HG03342 (cell line): ENCODE measurements at regions not wholly inside any gene's neighbourhood (a gene's known extent, or its start where the extent isn't known, plus 50 kb on each side); places are given as distances from the start of the nearest gene placed in this dataset.
"Not testable (repeated sequence)": the region's sequence is repeated elsewhere in the genome, so short reads cannot be mapped to it uniquely, and the experiment has no call there.

Source experiments
- ATAC-seq: cut with Tn5 transposase; IDR thresholded peaks from one replicate; pipeline ENCODE4 v1.9.1; 2021; ENCODE audit warnings: mild to moderate bottlenecking, moderate library complexity; ENCODE audit not compliant: unreplicated experiment

GRCh38 chr4:28007693-28008092, 1147.1 kb downstream of the STIM2 start:
- ATAC-seq = no peak

GRCh38 chr4:28009541-28009940, 1148.9 kb downstream of the STIM2 start:
- no peak for ATAC-seq

- no peak for ATAC-seq
These were observed 1150.1 kb downstream of the STIM2 start for GRCh38 chr4:28010577-28011240.

GRCh38 chr4:28014469-28014868, 1153.8 kb downstream of the STIM2 start:
- ATAC-seq = no peak

GRCh38 chr4:28015996-28016395, 1155.4 kb downstream of the STIM2 start:
- no peak for ATAC-seq

- ATAC-seq = not testable (repeated sequence)
These were observed 1177.6 kb downstream of the STIM2 start for GRCh38 chr4:28038253-28038652.

- no peak for ATAC-seq
These were observed 1201.9 kb downstream of the STIM2 start for GRCh38 chr4:28062562-28062961.

GRCh38 chr4:28073860-28074555, 1213.4 kb downstream of the STIM2 start:
- no peak for ATAC-seq

GRCh38 chr4:28075401-28075956, 1214.8 kb downstream of the STIM2 start:
- ATAC-seq = no peak

- not testable (repeated sequence) for ATAC-seq
These were observed 1216.6 kb downstream of the STIM2 start for GRCh38 chr4:28077203-28077602.

- ATAC-seq = no peak
These were observed 1222.2 kb downstream of the STIM2 start for GRCh38 chr4:28082686-28083390.

GRCh38 chr4:28092610-28093009, 1232.0 kb downstream of the STIM2 start:
- ATAC-seq = no peak

- no peak for ATAC-seq
These were observed 1232.4 kb downstream of the STIM2 start for GRCh38 chr4:28093071-28093470.

GRCh38 chr4:28101583-28101982, 1240.9 kb downstream of the STIM2 start:
- no peak for ATAC-seq

GRCh38 chr4:28105271-28105859, 1244.7 kb downstream of the STIM2 start:
- ATAC-seq = no peak

- ATAC-seq = no peak
These were observed 1245.5 kb downstream of the STIM2 start for GRCh38 chr4:28106155-28106554.

GRCh38 chr4:28109801-28110200, 1249.2 kb downstream of the STIM2 start:
- no peak for ATAC-seq

GRCh38 chr4:28112691-28113335, 1252.2 kb downstream of the STIM2 start:
- ATAC-seq = not testable (repeated sequence)

GRCh38 chr4:28113586-28113985, 1252.9 kb downstream of the STIM2 start:
- not testable (repeated sequence) for ATAC-seq

- not testable (repeated sequence) for ATAC-seq
These were observed 1256.0 kb downstream of the STIM2 start for GRCh38 chr4:28116526-28117083.
